Osteocyte (in vitro differentiated cells): ENCODE measurements at regions not wholly inside any gene's neighbourhood (a gene's known extent, or its start where the extent isn't known, plus 50 kb on each side); places are given as distances from the start of the nearest gene placed in this dataset.
A peak's percentile ranks its signal among the peaks of the same experiment; 100 is the strongest.

Experiments
- DNase-seq: peaks from one replicate; pipeline ENCODE4 v3.0.0; 2021; ENCODE audit warnings: mixed read lengths; ENCODE audit not compliant: unreplicated experiment; ENCODE audit errors: extremely low spot score
- H3K27ac Mint-ChIP-seq: one replicate; pipeline ENCODE4 v1.8.0; 2021; ENCODE audit warnings: mild to moderate bottlenecking, mixed read lengths; ENCODE audit not compliant: unreplicated experiment
- H3K27me3 Mint-ChIP-seq: one replicate; pipeline ENCODE4 v1.8.0; 2021; ENCODE audit warnings: mixed read lengths; ENCODE audit not compliant: unreplicated experiment
- H3K36me3 Mint-ChIP-seq: one replicate; pipeline ENCODE4 v1.8.0; 2021; ENCODE audit warnings: mixed read lengths; ENCODE audit not compliant: unreplicated experiment
- H3K4me1 Mint-ChIP-seq: one replicate; pipeline ENCODE4 v1.8.0; 2021; ENCODE audit warnings: mixed read lengths; ENCODE audit not compliant: unreplicated experiment
- H3K4me3 Mint-ChIP-seq: one replicate; pipeline ENCODE4 v1.8.0; 2021; ENCODE audit warnings: mild to moderate bottlenecking, moderate library complexity, mixed read lengths; ENCODE audit not compliant: unreplicated experiment
- H3K9me3 Mint-ChIP-seq: one replicate; pipeline ENCODE4 v1.8.0; 2021; ENCODE audit warnings: mixed read lengths; ENCODE audit not compliant: unreplicated experiment
- TF ChIP-seq, protein P1 (sequence below): fragments of 200-600 bp; sonication (generic); IDR thresholded peaks from 2 replicates; pipeline ENCODE4 v1.5.0; 2021; ENCODE audit warnings: antibody characterized with exemption, mild to moderate bottlenecking, moderate library complexity

DNA sequence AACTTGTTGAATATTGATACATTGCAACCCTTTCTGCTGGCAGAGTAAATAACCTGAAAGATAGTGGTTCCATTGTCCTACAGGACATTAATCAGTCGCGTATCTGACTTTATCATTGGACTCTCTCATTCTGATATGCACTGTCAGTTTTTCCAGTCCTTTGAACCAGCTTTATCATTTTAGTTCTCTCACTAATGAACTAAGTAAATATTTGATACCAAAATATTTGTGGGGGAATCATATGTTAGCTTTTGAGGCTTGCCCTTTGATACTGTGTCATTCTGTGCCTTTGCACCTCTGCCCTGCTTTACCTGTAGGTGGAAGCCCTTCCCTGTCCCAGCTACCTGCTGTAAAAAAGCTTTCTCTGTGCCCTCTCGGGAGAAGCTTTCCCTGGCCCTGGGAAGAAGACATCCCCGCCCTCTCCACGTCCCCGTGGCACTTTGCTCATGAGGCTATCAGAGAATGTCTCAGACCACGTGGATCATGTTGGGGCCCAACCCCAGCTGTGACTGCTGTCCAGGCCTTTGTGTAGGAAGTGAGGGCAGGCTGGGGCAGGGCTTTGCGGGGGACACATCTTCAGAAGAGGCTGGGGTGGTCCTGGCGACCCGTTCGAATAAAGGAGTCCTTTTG lies 117.8 kb upstream of the NXT1 start:
- peaks cover 14% of the 10 kb centered on the region for H3K27me3 Mint-ChIP-seq
- H3K36me3 Mint-ChIP-seq = peaks cover 5% of the 10 kb centered on the region
- H3K27ac Mint-ChIP-seq = no peak overlapping the region
- peaks cover 5% of the 10 kb centered on the region for H3K9me3 Mint-ChIP-seq
- no peak overlapping the region for H3K4me3 Mint-ChIP-seq
- peaks cover 11% of the 10 kb centered on the region for H3K4me1 Mint-ChIP-seq
- DNase-seq = peak; percentile 67
- TF ChIP-seq, protein P1, sequence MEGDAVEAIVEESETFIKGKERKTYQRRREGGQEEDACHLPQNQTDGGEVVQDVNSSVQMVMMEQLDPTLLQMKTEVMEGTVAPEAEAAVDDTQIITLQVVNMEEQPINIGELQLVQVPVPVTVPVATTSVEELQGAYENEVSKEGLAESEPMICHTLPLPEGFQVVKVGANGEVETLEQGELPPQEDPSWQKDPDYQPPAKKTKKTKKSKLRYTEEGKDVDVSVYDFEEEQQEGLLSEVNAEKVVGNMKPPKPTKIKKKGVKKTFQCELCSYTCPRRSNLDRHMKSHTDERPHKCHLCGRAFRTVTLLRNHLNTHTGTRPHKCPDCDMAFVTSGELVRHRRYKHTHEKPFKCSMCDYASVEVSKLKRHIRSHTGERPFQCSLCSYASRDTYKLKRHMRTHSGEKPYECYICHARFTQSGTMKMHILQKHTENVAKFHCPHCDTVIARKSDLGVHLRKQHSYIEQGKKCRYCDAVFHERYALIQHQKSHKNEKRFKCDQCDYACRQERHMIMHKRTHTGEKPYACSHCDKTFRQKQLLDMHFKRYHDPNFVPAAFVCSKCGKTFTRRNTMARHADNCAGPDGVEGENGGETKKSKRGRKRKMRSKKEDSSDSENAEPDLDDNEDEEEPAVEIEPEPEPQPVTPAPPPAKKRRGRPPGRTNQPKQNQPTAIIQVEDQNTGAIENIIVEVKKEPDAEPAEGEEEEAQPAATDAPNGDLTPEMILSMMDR = no peak

DNA sequence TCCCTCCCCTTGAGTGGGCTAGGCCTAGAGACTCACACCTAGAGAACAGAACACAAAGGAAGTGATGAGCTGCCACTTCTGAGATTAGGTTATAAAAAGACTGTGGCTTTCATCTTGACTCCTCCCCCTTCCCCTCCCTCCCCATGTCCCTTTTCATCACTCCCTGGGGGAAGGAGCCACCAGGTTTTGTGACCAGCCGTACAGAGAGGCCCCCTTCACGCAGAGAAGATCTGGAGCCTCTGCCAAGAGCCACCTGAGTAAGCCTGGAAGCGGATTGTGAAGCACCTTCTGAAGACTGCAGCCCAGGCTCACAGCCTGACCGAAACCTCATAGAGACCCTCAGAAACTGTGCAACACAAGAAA lies 118.4 kb upstream of the NXT1 start:
- no peak for DNase-seq
- TF ChIP-seq, protein P1 = no peak
- Mint-ChIP-seq H3K4me1 (peaks cover 11% of the 10 kb centered on the region), H3K27ac (no peak overlapping the region), H3K36me3 (peaks cover 2% of the 10 kb centered on the region), H3K9me3 (peaks cover 5% of the 10 kb centered on the region), H3K27me3 (peaks cover 8% of the 10 kb centered on the region), H3K4me3 (no peak overlapping the region)

DNA sequence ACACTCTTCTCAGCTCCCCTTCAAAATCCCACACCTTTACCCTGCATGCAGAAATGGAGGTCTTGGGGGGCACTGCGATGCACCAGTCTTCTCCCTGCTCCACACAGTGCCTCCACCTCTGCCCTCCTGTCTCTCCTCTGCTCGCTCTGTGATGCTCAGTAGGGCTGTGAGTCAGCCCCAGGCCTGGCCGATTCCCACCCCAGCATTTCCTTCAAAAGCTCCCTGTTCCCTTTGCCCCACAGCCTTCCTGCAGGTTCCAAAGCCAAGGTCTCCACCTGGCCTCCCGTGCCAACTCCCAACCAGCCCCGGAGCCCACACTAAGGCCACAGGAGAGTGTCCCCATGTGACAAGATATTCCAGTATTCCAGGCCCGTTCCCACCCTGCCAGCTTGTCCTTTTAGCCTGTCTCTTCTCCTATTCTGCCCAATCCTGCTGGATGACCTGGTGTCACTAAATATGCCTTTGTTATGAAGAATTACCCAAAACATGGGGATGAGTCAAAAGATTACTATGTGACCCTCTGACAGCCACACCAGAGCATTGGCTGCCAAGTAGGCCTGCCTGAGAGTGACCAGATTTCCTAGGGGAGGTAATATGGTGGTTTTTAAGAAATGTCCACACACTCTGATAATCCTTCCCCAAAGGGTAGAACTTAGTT lies 118.9 kb upstream of the NXT1 start:
- Mint-ChIP-seq H3K27me3 (peaks cover 4% of the 10 kb centered on the region), H3K9me3 (peaks cover 5% of the 10 kb centered on the region), H3K27ac (no peak overlapping the region), H3K4me1 (peaks cover 11% of the 10 kb centered on the region), H3K4me3 (no peak overlapping the region), H3K36me3 (peaks cover 2% of the 10 kb centered on the region)
- TF ChIP-seq, protein P1 = no peak
- DNase-seq = peak; percentile 73

DNA sequence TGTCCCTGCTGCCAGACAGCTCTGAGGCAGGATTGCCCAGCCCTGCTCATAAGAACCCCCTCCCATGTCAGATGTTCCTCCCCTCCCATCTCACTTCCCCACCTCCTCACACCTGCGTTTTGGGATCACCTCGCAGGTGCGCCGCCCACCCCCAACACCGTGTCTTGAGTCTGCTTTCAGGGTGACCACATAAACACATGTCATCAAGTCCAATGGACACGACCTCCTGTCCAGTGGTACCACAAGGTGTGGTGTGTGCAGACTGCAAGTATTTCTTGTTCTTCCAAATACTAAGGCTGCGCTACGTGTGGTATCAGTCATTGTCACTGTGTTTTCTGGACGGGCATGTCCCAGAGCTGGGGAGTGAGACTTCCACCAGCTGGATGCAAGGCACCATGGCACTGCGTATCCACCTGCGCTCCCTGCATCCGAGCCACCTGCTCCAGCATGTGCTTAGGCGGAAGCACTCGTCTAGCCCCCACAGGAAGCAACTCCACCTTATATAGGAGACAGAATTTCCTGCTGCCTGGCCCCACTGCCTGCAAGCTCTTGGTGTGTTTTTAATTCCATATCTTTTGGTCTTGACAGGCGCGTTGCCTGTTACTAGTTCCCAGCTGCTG lies 119.7 kb upstream of the NXT1 start:
- no peak overlapping the region for H3K27ac Mint-ChIP-seq
- H3K36me3 Mint-ChIP-seq = peaks cover 2% of the 10 kb centered on the region
- H3K4me3 Mint-ChIP-seq = no peak overlapping the region
- H3K4me1 Mint-ChIP-seq = peaks cover 11% of the 10 kb centered on the region
- no peaks in the 10 kb centered on the region for H3K27me3 Mint-ChIP-seq
- peaks cover 5% of the 10 kb centered on the region for H3K9me3 Mint-ChIP-seq
- DNase-seq = peak; percentile 77
- TF ChIP-seq, protein P1 = no peak

DNA sequence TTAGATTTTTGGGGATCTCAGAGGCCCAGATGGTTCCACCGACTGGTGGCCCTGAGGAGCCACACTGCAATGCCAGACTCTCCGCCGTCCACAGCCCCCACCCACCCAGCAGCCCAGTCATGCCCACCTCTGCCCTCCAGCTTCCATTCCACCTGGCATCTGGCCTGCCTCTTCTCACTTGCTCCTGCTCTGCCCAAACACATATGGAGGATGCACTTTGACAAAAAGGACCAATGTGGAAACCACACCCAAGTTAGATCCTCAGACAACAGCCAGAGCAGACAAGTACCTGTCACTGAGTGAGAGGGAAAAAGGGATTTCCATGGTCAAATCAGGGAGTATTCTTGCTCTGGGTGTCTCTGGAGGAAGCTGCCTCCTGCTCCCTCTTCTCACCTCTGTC lies 120.6 kb upstream of the NXT1 start:
- H3K27me3 Mint-ChIP-seq = no peaks in the 10 kb centered on the region

More for the DNA sequence above, 120.6 kb upstream of the NXT1 start:
- peak; percentile 38 for DNase-seq
- Mint-ChIP-seq H3K4me3 (no peak overlapping the region), H3K27ac (no peak overlapping the region), H3K4me1 (peaks cover 9% of the 10 kb centered on the region), H3K36me3 (no peaks in the 10 kb centered on the region), H3K9me3 (peaks cover under 1% of the 10 kb centered on the region)
- TF ChIP-seq, protein P1 = no peak
